ENCODE measurements at regions not wholly inside any gene's neighbourhood (a gene's known extent, or its start where the extent isn't known, plus 50 kb on each side); places are given as distances from the start of the nearest gene placed in this dataset.

DNA sequence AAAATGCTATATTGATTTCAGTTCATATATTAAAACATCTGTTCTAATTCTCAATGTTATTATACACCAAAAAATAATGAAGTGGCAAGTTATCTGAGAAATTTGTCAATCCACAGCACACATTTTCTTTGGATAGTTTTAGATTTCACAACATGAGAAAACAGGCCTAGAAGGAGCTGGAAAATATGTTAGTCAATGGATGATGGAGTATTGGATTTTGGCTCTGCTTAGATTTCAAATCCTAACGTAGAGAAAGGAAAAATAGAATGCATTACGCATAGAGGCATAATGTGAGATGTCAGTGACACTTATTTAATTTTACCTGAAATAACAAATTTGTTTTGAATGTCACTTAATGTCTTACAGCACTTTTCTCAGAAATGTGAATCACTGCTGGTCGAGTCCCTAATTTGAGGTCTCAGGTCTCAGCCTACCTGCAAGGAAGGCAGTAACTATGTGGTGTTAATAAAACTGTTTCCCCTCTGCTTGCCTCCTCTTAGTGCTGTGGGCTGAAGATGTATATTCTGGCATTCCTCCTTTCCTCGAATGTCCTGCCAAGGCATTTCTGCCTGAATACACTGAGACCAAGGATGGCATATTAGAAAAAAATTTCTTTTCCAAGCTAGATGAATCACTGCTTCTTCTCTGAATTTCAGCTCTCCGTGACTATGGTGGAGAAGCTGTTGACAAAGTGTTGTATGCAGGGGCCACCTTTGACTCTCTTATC is 232.4 kb downstream of the POSTN start:
- Histone ChIP-seq H3F3A (ENCODE audit: insufficient read depth) (no peaks in the 10 kb centered on the region), H3K9me3 (ENCODE audit: low read depth) (no peaks in the 10 kb centered on the region), H3K36me3 (ENCODE audit: low read depth) (no peaks in the 10 kb centered on the region), H3K27ac (no peak overlapping the region), H3K79me2 (ENCODE audit: insufficient read depth) (no peaks in the 10 kb centered on the region), H3K4me1 (ENCODE audit: insufficient read depth) (peaks cover 6% of the 10 kb centered on the region), H2AFZ (no peak overlapping the region), H4K20me1 (ENCODE audit: insufficient read depth) (no peaks in the 10 kb centered on the region), H3K27me3 (replicated peaks; ENCODE audit: insufficient read depth) (no peaks in the 10 kb centered on the region), H3K4me2 (ENCODE audit: unreplicated experiment) (no peak overlapping the region), H3K9me2 (ENCODE audit: insufficient read depth) (0 out of 2 replicates have a peak, but pooled peaks cover 4% of the 10 kb centered on the region), H3K4me3 (no peak overlapping the region), H3K9ac (no peak overlapping the region)
- in situ Hi-C loops (cut with MboI) = no loop called here
- TF ChIP-seq EZH2phosphoT487 (IDR thresholded peaks at IDR 0.05; ENCODE audit: insufficient read depth, low read depth) = no peak
- TF ChIP-seq EZH2 (IDR thresholded peaks at IDR 0.05; ENCODE audit: insufficient read depth, poor library complexity, severe bottlenecking) = no peak
- DNase-seq = no peak
- 84 to 85% methylated on average over 5 of the region's 5 CpGs for WGBS, 2 experiments (ENCODE audit: low coverage in 1 of 2, low lambda C conversion rate in 2 of 2, missing lambda C conversion rate in 2 of 2)

DNA sequence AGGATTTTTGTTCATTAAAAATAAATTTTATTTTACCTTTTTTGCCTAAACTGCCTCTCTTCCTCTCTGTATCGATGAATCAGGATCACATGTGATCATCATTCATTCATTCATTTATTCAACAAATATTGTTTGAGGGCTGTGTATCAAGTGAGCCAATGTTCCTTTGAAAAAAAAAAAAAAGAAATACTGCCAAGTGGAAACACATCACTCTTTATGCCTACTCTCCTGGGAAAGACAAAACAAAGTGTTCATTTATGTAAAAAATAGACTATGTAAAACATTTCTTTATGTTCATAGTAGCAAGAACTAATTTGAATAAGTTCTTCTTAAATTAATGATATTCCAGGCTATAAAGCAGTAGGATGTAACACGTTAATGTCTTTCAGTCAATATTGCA is 233.1 kb downstream of the POSTN start:
- Histone ChIP-seq H3K4me3 (no peak overlapping the region), H3K9me3 (ENCODE audit: low read depth) (no peaks in the 10 kb centered on the region)

DNA sequence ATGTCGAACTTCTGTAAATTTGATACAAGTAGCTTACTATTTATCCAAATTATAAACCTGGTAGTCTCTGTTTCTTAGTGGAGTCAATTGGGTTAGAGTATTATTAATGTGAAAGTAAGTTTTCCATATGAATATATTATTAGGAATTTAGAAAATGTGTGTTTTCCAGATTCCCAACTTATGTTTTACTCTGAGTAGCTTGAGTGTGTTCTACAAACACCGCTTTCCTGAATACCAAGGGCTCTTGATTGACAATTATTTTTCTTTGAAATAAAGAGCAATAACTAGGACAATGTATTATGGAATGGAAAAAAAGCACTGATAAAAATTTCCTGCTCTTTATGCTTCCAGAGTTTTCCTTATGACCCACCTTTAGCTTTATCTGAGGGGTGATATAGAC is 233.6 kb downstream of the POSTN start:
- in situ Hi-C loops (cut with MboI) = no loop called here
- 95 to 96% methylated on average over 2 of the region's 2 CpGs for WGBS, 2 experiments (ENCODE audit: low coverage in 1 of 2, low lambda C conversion rate in 2 of 2, missing lambda C conversion rate in 2 of 2)
- no peak for DNase-seq

More for the DNA sequence above, 233.1 kb downstream of the POSTN start:
- Histone ChIP-seq H3K27ac (no peak overlapping the region), H3K79me2 (ENCODE audit: insufficient read depth) (no peaks in the 10 kb centered on the region), H3K27me3 (replicated peaks; ENCODE audit: insufficient read depth) (no peaks in the 10 kb centered on the region), H3K9me2 (ENCODE audit: insufficient read depth) (0 out of 2 replicates have a peak, but pooled peaks cover 4% of the 10 kb centered on the region), H4K20me1 (ENCODE audit: insufficient read depth) (no peaks in the 10 kb centered on the region), H2AFZ (no peak overlapping the region), H3K9ac (no peak overlapping the region), H3K4me1 (ENCODE audit: insufficient read depth) (peaks cover 13% of the 10 kb centered on the region), H3K4me2 (ENCODE audit: unreplicated experiment) (no peak overlapping the region), H3K36me3 (ENCODE audit: low read depth) (no peaks in the 10 kb centered on the region), H3F3A (ENCODE audit: insufficient read depth) (no peaks in the 10 kb centered on the region)
- in situ Hi-C loops (cut with MboI) = no loop called here
- WGBS, 2 experiments (ENCODE audit: low coverage in 1 of 2, low lambda C conversion rate in 2 of 2, missing lambda C conversion rate in 2 of 2) = 92 to 96% methylated on average over 2 of the region's 2 CpGs
- no peak for DNase-seq
- no peak for TF ChIP-seq EZH2phosphoT487 (IDR thresholded peaks at IDR 0.05; ENCODE audit: insufficient read depth, low read depth)
- no peak for TF ChIP-seq EZH2 (IDR thresholded peaks at IDR 0.05; ENCODE audit: insufficient read depth, poor library complexity, severe bottlenecking)

DNA sequence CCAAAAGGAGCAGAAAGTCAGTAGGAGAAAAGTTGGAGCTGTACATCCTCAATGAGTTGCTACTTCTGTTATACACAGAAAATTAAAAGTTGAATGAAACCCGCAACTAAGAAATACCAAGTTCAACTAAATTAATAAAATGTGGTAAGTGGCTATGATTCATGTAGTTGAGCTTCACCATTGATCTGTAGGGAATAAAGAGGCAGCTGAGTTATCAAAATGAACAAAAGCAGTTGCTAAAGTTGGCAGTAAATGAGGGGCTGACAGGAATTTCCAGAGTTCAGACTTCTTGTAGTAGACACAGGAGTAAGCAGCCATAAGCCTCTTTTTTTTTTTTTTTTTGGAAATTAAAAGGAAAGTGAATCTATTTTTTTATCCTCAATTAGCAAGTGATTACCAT is 234.6 kb downstream of the POSTN start:
- in situ Hi-C loops (cut with MboI) = no loop called here
- no peak overlapping the region for H3K27ac ChIP-seq
- 0 out of 2 replicates have a peak, but pooled peaks cover 4% of the 10 kb centered on the region for H3K9me2 ChIP-seq (ENCODE audit: insufficient read depth)
- peaks cover 19% of the 10 kb centered on the region for H3K4me1 ChIP-seq (ENCODE audit: insufficient read depth)
- H4K20me1 ChIP-seq (ENCODE audit: insufficient read depth) = no peaks in the 10 kb centered on the region
- no peaks in the 10 kb centered on the region for H3K27me3 ChIP-seq (replicated peaks; ENCODE audit: insufficient read depth)
- no peaks in the 10 kb centered on the region for H3K36me3 ChIP-seq (ENCODE audit: low read depth)
- no peak overlapping the region for H3K4me2 ChIP-seq (ENCODE audit: unreplicated experiment)
- H3K9ac ChIP-seq = no peak overlapping the region
- H3K4me3 ChIP-seq = no peak overlapping the region
- DNase-seq = no peak
- H2AFZ ChIP-seq = no peak overlapping the region
- TF ChIP-seq EZH2 (IDR thresholded peaks at IDR 0.05; ENCODE audit: insufficient read depth, poor library complexity, severe bottlenecking) (no peak), EZH2phosphoT487 (IDR thresholded peaks at IDR 0.05; ENCODE audit: insufficient read depth, low read depth) (no peak)
- H3K79me2 ChIP-seq (ENCODE audit: insufficient read depth) = no peaks in the 10 kb centered on the region
- H3F3A ChIP-seq (ENCODE audit: insufficient read depth) = no peaks in the 10 kb centered on the region
- no peaks in the 10 kb centered on the region for H3K9me3 ChIP-seq (ENCODE audit: low read depth)
- 55 to 75% methylated on average over 1 of the region's 1 CpG for WGBS, 2 experiments (ENCODE audit: low coverage in 1 of 2, low lambda C conversion rate in 2 of 2, missing lambda C conversion rate in 2 of 2)

More for the DNA sequence above, 233.6 kb downstream of the POSTN start:
- Histone ChIP-seq H3K9me2 (ENCODE audit: insufficient read depth) (0 out of 2 replicates have a peak, but pooled peaks cover 4% of the 10 kb centered on the region), H3K27ac (no peak overlapping the region), H3K79me2 (ENCODE audit: insufficient read depth) (no peaks in the 10 kb centered on the region), H3K4me3 (no peak overlapping the region), H3K9ac (no peak overlapping the region), H2AFZ (no peak overlapping the region), H3F3A (ENCODE audit: insufficient read depth) (no peaks in the 10 kb centered on the region), H3K9me3 (ENCODE audit: low read depth) (no peaks in the 10 kb centered on the region), H3K36me3 (ENCODE audit: low read depth) (no peaks in the 10 kb centered on the region), H3K4me1 (ENCODE audit: insufficient read depth) (peaks cover 18% of the 10 kb centered on the region), H3K4me2 (ENCODE audit: unreplicated experiment) (no peak overlapping the region), H3K27me3 (replicated peaks; ENCODE audit: insufficient read depth) (no peaks in the 10 kb centered on the region), H4K20me1 (ENCODE audit: insufficient read depth) (no peaks in the 10 kb centered on the region)
- TF ChIP-seq EZH2 (IDR thresholded peaks at IDR 0.05; ENCODE audit: insufficient read depth, poor library complexity, severe bottlenecking) = no peak
- no peak for TF ChIP-seq EZH2phosphoT487 (IDR thresholded peaks at IDR 0.05; ENCODE audit: insufficient read depth, low read depth)
